ENCODE measurements at regions not wholly inside any gene's neighbourhood (a gene's known extent, or its start where the extent isn't known, plus 50 kb on each side); places are given as distances from the start of the nearest gene placed in this dataset.

DNA sequence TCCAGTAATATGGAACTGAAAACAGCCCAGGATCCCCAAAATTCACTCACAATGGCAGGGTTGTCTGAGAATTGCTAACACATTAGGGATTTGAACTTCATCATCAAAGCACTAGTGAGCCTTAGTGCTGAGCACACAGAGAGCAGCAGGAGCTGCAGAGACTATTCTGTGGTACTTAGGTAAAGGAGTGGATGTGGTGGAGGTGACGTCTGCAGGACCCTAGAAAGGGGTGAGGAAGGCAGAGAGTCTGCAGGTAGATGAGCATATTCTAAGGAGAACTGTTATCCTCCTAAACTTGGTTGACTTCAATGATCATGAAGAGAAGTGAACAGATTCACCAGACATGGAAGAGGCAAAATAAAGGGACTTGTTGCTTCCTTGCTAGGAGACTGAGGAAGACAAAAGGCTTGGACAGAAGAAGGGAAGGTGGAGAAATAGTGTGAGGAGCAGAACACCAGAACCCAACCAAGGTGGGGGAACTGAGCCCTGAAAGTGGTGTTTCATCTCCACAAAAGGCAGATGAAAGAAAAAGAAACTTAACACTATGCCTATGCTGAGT, 1164.0 kb downstream of the TMEM121 start:
- no peak for TF ChIP-seq POLR2AphosphoS5 (IDR thresholded peaks at IDR 0.05; ENCODE audit: insufficient read depth in 1 of 2, low read depth in 1 of 2)
- TF ChIP-seq, protein P1, sequence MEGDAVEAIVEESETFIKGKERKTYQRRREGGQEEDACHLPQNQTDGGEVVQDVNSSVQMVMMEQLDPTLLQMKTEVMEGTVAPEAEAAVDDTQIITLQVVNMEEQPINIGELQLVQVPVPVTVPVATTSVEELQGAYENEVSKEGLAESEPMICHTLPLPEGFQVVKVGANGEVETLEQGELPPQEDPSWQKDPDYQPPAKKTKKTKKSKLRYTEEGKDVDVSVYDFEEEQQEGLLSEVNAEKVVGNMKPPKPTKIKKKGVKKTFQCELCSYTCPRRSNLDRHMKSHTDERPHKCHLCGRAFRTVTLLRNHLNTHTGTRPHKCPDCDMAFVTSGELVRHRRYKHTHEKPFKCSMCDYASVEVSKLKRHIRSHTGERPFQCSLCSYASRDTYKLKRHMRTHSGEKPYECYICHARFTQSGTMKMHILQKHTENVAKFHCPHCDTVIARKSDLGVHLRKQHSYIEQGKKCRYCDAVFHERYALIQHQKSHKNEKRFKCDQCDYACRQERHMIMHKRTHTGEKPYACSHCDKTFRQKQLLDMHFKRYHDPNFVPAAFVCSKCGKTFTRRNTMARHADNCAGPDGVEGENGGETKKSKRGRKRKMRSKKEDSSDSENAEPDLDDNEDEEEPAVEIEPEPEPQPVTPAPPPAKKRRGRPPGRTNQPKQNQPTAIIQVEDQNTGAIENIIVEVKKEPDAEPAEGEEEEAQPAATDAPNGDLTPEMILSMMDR (IDR thresholded peaks at IDR 0.05), result no peak
